HTR-8/SVneo (cell line): ENCODE measurements at regions not wholly inside any gene's neighbourhood (a gene's known extent, or its start where the extent isn't known, plus 50 kb on each side); places are given as distances from the start of the nearest gene placed in this dataset.

Experiments
- DNase-seq: peaks from one replicate; pipeline ENCODE4 v3.0.0; 2011; ENCODE audit warnings: low spot score, mixed read lengths; ENCODE audit not compliant: insufficient read length
- FAIRE-seq: peaks from 2 replicates; lab custom pipeline; 2011; peaks lifted over from hg19 to GRCh38; lab: Jason Lieb, UNC

GRCh38 chr6:56753811-56754210 lies 111.1 kb upstream of the DST start:
- FAIRE-seq: no peak
- DNase-seq: no peak

DNA sequence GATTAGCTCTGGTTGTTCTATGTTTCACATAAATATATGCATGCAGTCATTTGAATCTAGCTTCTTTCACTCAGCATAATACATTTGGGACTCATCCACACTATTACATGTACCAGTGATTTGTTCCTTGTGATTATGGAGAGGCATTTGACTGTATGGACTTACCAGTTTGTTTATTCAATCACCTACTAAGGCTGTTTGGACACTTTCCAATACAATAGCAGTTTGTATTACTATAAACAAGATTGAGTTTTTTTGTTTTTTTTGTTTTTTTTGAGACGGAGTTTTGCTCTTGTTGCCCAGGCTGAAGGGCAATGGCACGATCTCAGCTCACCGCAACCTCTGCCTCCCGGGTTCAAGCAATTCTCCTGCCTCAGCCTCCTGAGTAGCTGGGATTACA lies 109.8 kb upstream of the DST start:
- DNase-seq (no peak), FAIRE-seq (no peak)

DNA sequence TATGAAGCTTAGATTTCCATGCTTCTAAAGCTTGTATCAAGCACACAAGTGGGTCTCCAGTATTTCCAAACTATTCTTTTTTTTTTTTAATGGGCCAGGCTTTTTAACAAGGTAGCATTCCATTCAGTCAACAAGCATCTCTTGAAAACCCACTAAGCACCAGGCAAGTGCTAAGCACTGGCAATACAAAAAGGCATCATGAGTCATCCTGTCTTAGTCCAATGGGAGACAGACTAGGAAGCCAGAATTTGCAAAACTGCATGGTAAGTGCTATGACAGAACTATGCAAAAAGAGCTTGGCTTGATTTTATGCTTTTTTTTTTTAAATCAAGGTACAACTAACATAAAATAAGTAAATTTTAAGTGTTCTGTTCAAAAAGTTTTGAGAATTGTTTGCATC lies 109.3 kb upstream of the DST start:
- FAIRE-seq: no peak
- DNase-seq: no peak

DNA sequence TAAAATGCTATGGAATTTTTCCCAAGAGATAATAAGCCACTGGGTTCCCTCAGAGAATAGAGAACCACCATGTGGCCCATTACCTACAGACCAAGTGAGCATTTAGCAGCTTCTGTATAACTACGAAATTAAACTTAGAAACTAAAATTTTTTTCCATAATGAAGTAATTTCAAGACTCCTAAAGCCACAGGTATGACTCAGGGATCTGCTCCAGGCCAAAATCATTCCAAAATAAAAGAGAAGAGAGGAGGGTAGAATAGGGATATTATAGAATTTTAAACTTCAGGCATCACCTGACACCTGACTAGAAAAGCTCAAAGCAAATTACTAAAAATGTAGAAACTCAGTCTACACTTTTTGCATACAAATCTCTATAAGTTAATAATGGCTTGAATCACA lies 108.9 kb upstream of the DST start:
- no peak for FAIRE-seq
- no peak for DNase-seq

DNA sequence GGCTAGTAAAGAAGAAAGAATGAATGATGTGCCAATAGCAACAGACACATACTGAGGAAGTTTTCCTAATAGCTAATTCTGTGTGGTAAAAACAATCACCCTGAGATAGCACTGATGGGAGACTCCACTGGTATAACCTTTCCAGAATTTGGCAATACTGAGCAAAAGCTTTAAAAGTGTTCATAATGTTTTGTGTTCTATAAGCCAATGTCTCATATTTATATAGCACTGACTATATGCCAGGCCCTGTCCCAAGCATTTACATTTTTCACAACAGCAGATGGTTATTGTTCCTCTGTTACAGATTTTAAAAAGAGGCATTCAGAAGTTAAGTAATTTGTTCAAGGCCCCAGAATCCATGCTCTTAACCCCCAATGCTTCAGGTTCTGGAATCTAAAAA lies 108.0 kb upstream of the DST start:
- FAIRE-seq: no peak

DNA sequence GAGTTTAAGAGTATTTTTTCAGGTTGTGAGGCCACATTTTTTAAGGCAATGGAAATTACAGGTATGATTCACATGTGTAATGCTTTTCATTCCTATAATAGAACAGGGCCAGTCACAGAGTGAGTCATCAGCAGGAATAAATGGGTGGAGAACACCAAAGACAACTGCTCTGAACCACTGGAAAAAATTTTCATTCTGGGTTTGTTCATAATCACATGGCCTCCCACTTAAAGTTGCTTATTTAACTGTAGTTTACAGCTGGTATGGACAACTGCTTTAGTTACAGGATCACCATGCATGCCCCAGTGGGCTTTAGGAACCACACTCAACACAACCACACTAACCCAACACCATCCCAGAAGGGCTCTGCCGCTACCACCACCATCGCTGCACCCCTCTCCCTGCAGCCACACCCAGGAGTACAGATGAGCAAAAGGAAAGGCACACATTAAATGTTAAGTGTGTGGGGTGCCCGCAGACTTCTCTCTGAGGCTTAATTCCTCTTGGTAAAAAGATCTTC lies 107.0 kb upstream of the DST start:
- FAIRE-seq (peak; percentile 80), DNase-seq (no peak)

More for the DNA sequence above, 108.0 kb upstream of the DST start:
- no peak for DNase-seq

DNA sequence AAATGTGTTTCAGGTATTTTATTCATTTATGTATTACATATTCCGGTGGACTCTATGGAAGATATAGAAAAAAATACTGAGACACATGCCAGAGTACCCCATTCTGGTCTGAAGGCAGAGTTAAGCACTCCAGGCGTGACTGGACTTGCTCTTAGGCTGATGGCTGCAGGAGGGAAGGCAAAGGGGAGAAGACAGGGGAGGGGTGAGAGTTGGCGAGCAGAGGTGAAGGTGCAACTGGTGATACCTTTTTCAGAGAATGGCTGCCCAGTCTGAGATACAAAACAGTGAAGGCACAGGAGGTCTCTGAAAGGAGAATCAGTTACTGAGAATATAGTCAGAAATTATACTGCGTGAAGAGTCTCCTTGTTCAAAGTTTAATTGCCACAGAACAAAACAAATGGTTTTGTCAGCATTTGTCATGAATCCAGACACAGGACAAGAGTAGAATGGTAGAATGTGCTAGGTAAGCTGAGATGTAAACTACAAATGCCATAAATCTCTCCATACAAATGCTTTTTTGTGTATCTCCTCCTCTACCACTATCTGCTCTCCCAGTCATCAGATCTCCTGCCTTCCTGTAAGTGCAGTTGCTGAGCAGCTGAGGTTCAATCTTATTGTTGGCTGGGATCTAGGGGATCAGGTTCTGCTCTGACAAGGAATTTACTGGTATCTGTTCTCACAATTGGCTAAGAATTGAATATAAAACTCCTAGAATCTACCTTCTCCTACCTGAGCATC lies 104.2 kb upstream of the DST start:
- no peak for DNase-seq
- peak; percentile 63 for FAIRE-seq

DNA sequence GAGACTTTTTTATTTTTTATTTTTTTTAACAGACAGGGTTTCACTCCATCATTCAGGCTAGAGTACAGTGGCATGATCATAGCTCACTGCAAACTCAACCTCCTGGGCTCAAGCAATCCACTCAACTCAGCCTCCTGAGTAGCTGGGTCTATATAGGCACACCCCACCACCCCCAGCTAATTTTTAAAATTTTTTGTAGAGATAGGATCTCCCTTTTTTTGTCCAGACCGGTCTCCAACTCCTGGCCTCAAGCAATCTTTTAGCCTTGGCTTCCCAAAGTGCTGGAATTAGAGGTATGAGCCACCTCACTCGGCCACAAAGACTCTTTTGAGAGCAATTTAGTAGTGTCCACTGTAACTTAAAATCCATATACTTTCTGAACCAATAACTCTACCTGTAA lies 103.3 kb upstream of the DST start:
- DNase-seq (no peak), FAIRE-seq (no peak)

GRCh38 chr6:56745081-56745480 lies 102.4 kb upstream of the DST start:
- DNase-seq (no peak), FAIRE-seq (no peak)

GRCh38 chr6:56744528-56744927 lies 101.8 kb upstream of the DST start:
- peak; percentile 73 for FAIRE-seq

DNA sequence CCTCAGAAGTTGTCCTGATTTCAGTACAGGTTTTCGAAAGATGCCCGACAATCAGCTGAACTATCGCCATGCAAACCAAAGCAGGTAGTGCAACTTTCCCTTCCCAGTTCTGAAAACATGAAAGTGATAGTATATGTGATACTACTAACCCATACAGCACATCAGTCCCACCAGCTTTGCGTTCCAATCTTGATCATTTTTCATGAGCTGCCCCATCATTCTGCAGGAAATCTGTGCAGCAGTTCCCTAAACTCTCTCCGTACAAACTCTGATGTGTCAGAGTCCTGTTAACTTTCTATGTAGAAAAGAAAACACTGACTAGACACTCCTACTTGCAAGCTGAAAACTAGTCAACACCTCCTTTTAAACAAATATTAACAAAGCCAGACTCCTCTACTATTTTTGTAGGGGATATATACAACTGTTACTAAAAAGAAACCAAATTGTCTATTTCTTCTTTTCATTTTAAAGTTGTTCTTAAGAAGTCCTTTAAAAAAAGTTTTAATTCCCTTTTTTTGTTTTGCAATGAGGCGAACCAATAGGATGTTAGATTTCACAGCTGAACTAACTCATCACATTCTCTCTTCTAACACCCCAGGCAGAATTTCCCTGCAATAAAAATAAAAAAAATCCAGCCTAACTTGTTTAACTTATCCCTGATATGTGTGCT lies 99.6 kb upstream of the DST start:
- DNase-seq (no peak), FAIRE-seq (peak; percentile 26)

More at GRCh38 chr6:56744528-56744927, 101.8 kb upstream of the DST start:
- no peak for DNase-seq

- DNase-seq (no peak), FAIRE-seq (no peak)
These were observed 98.8 kb upstream of the DST start for GRCh38 chr6:56741472-56741871.

DNA sequence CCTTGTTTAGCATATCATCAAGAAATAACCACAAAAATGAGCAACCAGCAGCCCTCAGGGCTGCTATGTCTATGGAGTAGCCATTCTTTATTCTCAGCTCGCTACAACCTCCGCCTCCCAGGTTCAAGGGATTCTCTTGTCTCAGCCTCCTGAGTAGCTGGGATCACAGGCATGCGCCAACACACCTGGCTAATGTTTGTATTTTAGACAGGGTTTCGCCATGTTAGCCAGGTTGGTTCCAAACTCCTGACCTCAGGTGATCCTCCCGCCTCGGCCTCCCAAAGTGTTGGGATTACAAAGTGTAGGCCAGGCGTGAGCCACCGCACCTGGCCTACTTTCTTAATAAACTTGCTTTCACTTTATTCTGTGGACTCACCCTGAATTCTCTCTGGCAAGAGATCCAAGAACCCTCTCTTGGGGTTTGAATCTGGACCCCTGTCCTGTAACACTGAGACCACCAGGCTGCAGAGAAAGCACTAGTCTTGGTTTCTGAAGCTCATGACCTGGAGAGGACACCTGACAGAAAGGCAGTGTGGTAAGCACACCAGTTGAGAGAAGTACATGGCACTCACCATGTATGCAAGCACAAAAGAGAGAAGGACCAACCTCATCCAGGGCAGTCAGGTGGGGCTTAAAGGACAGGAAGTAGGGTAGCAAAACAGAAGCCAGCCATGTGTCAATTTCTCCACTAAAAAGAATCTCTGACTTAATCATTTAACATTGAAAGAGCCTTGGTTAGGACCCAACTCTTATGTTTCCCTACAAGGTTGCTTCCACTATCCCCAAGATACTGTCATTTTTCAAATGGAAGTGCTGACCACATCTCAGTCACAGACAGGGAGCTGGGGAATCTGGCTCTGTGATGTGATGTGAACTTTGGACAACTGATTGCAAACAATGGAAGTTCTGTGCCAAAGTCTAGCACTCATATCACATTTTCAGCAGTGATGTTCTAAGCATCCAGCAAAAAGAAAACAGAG lies 97.4 kb upstream of the DST start:
- FAIRE-seq (peak; percentile 51), DNase-seq (no peak)

DNA sequence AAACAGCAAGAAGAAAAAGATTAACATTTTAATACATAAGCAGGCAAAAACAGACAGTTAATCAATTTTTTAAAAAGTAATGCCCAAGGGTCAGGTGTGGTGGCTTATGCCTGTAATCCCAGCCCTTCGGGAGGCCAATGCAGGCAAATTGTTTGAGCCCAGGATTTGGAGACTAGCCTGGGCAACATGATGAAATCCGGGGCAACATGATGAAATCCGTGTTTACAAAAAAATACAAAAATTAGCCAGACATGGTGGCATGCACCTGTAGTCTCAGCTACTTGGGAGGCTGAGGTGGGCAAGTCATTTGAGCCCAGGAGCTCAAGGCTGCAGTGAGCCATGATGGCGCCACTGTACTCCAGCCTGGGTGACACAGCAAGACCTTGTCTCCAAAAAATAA lies 94.1 kb upstream of the DST start:
- FAIRE-seq (no peak), DNase-seq (no peak)

GRCh38 chr6:56734335-56734734 lies 91.6 kb upstream of the DST start:
- FAIRE-seq: no peak
- DNase-seq: no peak

DNA sequence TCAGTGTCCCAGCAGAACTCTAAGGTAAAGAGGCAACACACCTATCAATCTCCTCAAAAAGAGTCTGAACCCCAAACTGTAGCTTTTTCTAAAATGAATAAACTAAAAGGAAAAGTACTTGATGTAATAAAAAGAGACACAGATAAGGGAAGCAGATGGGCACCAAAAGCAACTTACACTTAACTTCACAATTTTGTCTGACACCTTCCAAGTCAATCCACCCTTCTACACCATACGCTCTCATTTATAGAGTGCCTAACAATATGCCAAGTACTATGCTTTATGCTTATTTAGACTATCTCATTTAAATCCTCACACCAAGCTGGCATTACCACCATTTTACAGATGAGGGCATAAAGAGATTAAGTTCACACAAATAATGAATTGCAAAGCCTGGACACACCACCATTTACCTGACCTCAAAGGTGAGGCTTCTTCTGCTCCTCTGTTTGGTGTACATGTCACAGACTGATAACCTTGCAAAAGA lies 90.6 kb upstream of the DST start:
- peak; percentile 42 for FAIRE-seq
- DNase-seq: no peak

GRCh38 chr6:56732517-56732916 lies 89.8 kb upstream of the DST start:
- FAIRE-seq: no peak
- DNase-seq: no peak

- FAIRE-seq: peak; percentile 72
- peak; percentile 57 for DNase-seq
These were observed 88.2 kb upstream of the DST start for GRCh38 chr6:56730663-56731529.

GRCh38 chr6:56729719-56730118 lies 87.0 kb upstream of the DST start:
- peak; percentile 66 for FAIRE-seq
- no peak for DNase-seq
